Neural progenitor cell (in vitro differentiated cells): ENCODE measurements at regions not wholly inside any gene's neighbourhood (a gene's known extent, or its start where the extent isn't known, plus 50 kb on each side); places are given as distances from the start of the nearest gene placed in this dataset.

Source experiments
- CTCF ChIP-seq: fragments of 200-600 bp; sonication (generic); IDR thresholded peaks from 2 replicates; pipeline ENCODE4 v1.5.1; 2017; ENCODE audit warnings: antibody characterized with exemption, mild to moderate bottlenecking
- EZH2phosphoT487 ChIP-seq: fragments of 200-600 bp; sonication (generic); IDR thresholded peaks from 2 replicates; pipeline ENCODE4 v1.6.1; 2017; ENCODE audit warnings: antibody characterized with exemption

- TF ChIP-seq CTCF (no peak), EZH2phosphoT487 (no peak)
Measured at GRCh38 chr3:177482048-177482691, 284.9 kb upstream of the TBL1XR1 start.
